ENCODE measurements at regions not wholly inside any gene's neighbourhood (a gene's known extent, or its start where the extent isn't known, plus 50 kb on each side); places are given as distances from the start of the nearest gene placed in this dataset.

DNA sequence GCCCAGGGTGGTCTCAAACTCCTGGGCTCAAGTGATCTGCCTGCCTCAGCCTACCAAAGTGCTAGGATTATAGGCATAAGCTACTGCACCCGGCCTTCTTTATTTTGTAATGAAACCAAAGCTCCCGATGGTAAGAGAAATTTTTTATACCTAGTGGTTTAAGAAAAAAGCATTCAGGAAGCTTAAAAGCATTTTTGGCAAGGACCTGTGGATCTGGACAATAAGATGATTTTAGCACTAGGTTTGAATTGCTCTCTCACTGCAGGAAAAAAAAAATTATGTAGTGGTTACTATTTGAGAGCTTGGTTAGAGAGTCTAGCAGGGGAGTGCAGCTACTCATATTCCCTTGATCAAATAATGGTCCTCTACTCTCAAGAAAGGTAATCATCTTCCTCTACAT, 64.9 kb upstream of the PIK3R4 start:
- Histone ChIP-seq H3K18ac (ENCODE audit: insufficient read length, low read depth, low read length) (no peak overlapping the region), H3K27me3 (ENCODE audit: insufficient read depth, low read length) (no peaks in the 10 kb centered on the region), H3K4me2 (ENCODE audit: insufficient read depth, insufficient read length, low read length) (no peak overlapping the region), H4K20me1 (ENCODE audit: control insufficient read depth, insufficient read depth, insufficient read length) (no peaks in the 10 kb centered on the region), H2AK5ac (ENCODE audit: insufficient read length, low read length) (no peak overlapping the region), H3T11ph (ENCODE audit: low read length) (no peak overlapping the region), H4K8ac (replicated peaks; ENCODE audit: insufficient read length, low read depth, low read length) (no peak overlapping the region), H3K4me1 (ENCODE audit: insufficient read depth, low read length) (no peaks in the 10 kb centered on the region), H2BK12ac (ENCODE audit: insufficient read length, low read depth, low read length) (no peak overlapping the region), H3K79me1 (ENCODE audit: insufficient read depth, low read depth, low read length, poor library complexity, severe bottlenecking) (no peaks in the 10 kb centered on the region), H2BK120ac (ENCODE audit: low read depth, low read length, poor library complexity, severe bottlenecking) (no peak overlapping the region), H2BK15ac (ENCODE audit: low read depth, low read length) (no peak overlapping the region), H3K23me2 (ENCODE audit: insufficient read length, low read depth, low read length, poor library complexity, severe bottlenecking) (no peaks in the 10 kb centered on the region), H2BK20ac (ENCODE audit: low read depth, low read length, poor library complexity, severe bottlenecking) (no peak overlapping the region), H3K9ac (ENCODE audit: extremely low read depth, insufficient read length, low read length) (no peak overlapping the region), H2AFZ (ENCODE audit: low read length) (no peak overlapping the region), H3K23ac (ENCODE audit: insufficient read length, low read depth, low read length) (no peak overlapping the region), H3K4ac (ENCODE audit: low read depth, low read length) (no peak overlapping the region), H4K5ac (ENCODE audit: insufficient read length, low read depth, low read length) (no peak overlapping the region), H4K91ac (ENCODE audit: insufficient read length, low read depth, low read length) (no peak overlapping the region), H3K9me3 (ENCODE audit: control insufficient read depth, low read depth, low read length) (no peaks in the 10 kb centered on the region), H3K56ac (ENCODE audit: insufficient read length, low read depth, low read length) (no peak overlapping the region), H3K27ac (ENCODE audit: insufficient read length, low read depth, low read length) (no peak overlapping the region), H3K14ac (ENCODE audit: insufficient read depth, low read length) (no peak overlapping the region), H3K79me2 (ENCODE audit: insufficient read depth, low read length) (no peaks in the 10 kb centered on the region), H2BK5ac (ENCODE audit: insufficient read length, low read length) (no peak overlapping the region)
- Mint-ChIP-seq H3K36me3 (ENCODE audit: insufficient read depth in 1 of 3, low read depth in 3 of 3) (peaks cover 4 to 10% (median 10%) of the 10 kb centered on the region in 3 experiments), H3K27ac (no peak overlapping the region), H3K4me1 (peaks cover 3 to 4% of the 10 kb centered on the region in 2 experiments), H3K4me3 (no peak overlapping the region), H3K27me3 (ENCODE audit: low read depth) (no peaks in the 10 kb centered on the region; the same call in 1 of the 2 replicates), H3K9me3 (peaks cover 22 to 30% of the 10 kb centered on the region in 2 experiments)
- WGBS (ENCODE audit: extremely low coverage, insufficient read length, low lambda C conversion rate), result no CpG with 5 or more reads among the region's 2 CpGs
- no peak for DNase-seq
- TF ChIP-seq, protein P1, sequence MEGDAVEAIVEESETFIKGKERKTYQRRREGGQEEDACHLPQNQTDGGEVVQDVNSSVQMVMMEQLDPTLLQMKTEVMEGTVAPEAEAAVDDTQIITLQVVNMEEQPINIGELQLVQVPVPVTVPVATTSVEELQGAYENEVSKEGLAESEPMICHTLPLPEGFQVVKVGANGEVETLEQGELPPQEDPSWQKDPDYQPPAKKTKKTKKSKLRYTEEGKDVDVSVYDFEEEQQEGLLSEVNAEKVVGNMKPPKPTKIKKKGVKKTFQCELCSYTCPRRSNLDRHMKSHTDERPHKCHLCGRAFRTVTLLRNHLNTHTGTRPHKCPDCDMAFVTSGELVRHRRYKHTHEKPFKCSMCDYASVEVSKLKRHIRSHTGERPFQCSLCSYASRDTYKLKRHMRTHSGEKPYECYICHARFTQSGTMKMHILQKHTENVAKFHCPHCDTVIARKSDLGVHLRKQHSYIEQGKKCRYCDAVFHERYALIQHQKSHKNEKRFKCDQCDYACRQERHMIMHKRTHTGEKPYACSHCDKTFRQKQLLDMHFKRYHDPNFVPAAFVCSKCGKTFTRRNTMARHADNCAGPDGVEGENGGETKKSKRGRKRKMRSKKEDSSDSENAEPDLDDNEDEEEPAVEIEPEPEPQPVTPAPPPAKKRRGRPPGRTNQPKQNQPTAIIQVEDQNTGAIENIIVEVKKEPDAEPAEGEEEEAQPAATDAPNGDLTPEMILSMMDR (conservative IDR thresholded peaks at IDR 0.05), result no peak
